PC-9 (cell line): ENCODE measurements at regions not wholly inside any gene's neighbourhood (a gene's known extent, or its start where the extent isn't known, plus 50 kb on each side); places are given as distances from the start of the nearest gene placed in this dataset.

ENCODE experiments used
- BruUV-seq: library from RNA; stranded (reverse); fragments of 400-500 nt; replicated peaks from 2 replicates; lab custom pipeline; 2021; lab: Mats Ljungman, UMichigan
- CTCF ChIA-PET: fragments of 300-600 bp; sonication (Branson Sonifier 250); formaldehyde crosslinking; loops from one replicate; lab custom pipeline; 2022; ENCODE audit warnings: antibody characterized with exemption; lab: Charles Lee
- POLR2A ChIA-PET: fragments of 300-600 bp; sonication (Branson Sonifier 250); formaldehyde crosslinking; loops from one replicate; lab custom pipeline; 2022; ENCODE audit warnings: antibody characterized with exemption; ENCODE audit not compliant: unreplicated experiment; lab: Charles Lee
- DNase-seq, 2 experiments: peaks; one replicate each; pipeline versions ENCODE4 v3.0.0 to v3.0.0-alpha.2; 2015 to 2022; ENCODE audit warnings: mixed read lengths in 1 of 2
- H2AFZ ChIP-seq: fragments of 200-600 bp; sonication (generic); 2 replicates; pipeline ENCODE4 v1.8.1; 2017; ENCODE audit warnings: antibody characterized with exemption
- H3F3A ChIP-seq: fragments of 200-600 bp; sonication (generic); 2 replicates; pipeline ENCODE4 v1.8.1; 2017; ENCODE audit warnings: antibody characterized with exemption, mild to moderate bottlenecking, low read depth; ENCODE audit not compliant: insufficient read depth
- H3K27ac ChIP-seq: fragments of 200-600 bp; sonication (generic); 2 replicates; pipeline ENCODE4 v1.6.1; 2016; ENCODE audit warnings: mixed run types
- H3K27me3 ChIP-seq: fragments of 200-600 bp; sonication (generic); 2 replicates; pipeline ENCODE4 v1.6.1; 2016; ENCODE audit warnings: low read depth, mixed run types; ENCODE audit not compliant: insufficient read depth
- H3K36me3 ChIP-seq: fragments of 200-600 bp; sonication (generic); 2 replicates; pipeline ENCODE4 v1.6.1; 2016; ENCODE audit warnings: low read depth, mixed run types
- H3K4me1 ChIP-seq: fragments of 200-600 bp; sonication (generic); replicated peaks from 2 replicates; pipeline ENCODE4 v1.6.1; 2016; ENCODE audit warnings: mixed run types; ENCODE audit not compliant: insufficient read depth
- H3K4me2 ChIP-seq: fragments of 200-600 bp; sonication (generic); 2 replicates; pipeline ENCODE4 v1.6.1; 2017; ENCODE audit warnings: mixed run types
- H3K4me3 ChIP-seq: fragments of 200-600 bp; sonication (generic); 2 replicates; pipeline ENCODE4 v1.6.1; 2016; ENCODE audit warnings: mixed run types
- H3K79me2 ChIP-seq: fragments of 200-600 bp; sonication (generic); 2 replicates; pipeline ENCODE4 v1.6.1; 2017; ENCODE audit warnings: low read depth, mixed run types
- H3K9me2 ChIP-seq: fragments of 200-600 bp; sonication (generic); 2 replicates; pipeline ENCODE4 v1.8.1; 2017; ENCODE audit warnings: mild to moderate bottlenecking; ENCODE audit not compliant: insufficient read depth
- H3K9me3 ChIP-seq: fragments of 200-600 bp; sonication (generic); 2 replicates; pipeline ENCODE4 v1.8.1; 2016; ENCODE audit warnings: low read depth; ENCODE audit not compliant: insufficient read depth
- H4K20me1 ChIP-seq: fragments of 200-600 bp; sonication (generic); 2 replicates; pipeline ENCODE4 v1.8.1; 2017; ENCODE audit not compliant: insufficient read depth
- CTCF ChIP-seq: fragments of 200-600 bp; sonication (generic); conservative IDR thresholded peaks from 2 replicates; pipeline ENCODE4 v1.6.1; 2017; ENCODE audit warnings: mixed run types, antibody characterized with exemption, mild to moderate bottlenecking, moderate library complexity
- EZH2 ChIP-seq: fragments of 200-600 bp; sonication (generic); IDR thresholded peaks from 2 replicates; pipeline ENCODE4 v1.8.0; 2017; ENCODE audit warnings: antibody characterized with exemption, low read depth
- intact Hi-C: fragments of 100-400 bp; cut with micrococcal nuclease; formaldehyde crosslinking; loops from one replicate; pipeline ENCODE4 v1.10.0; 2022; ENCODE audit not compliant: unreplicated experiment

GRCh38 chr14:100671386-100671901, 55.2 kb upstream of the DLK1 start:
- ChIA-PET POLR2A (no interaction called here), CTCF (no interaction called here)
- H3K36me3 ChIP-seq = no peaks in the 10 kb centered on the region
- intact Hi-C loops = no loop called here
- H2AFZ ChIP-seq = no peak overlapping the region
- no peaks in the 10 kb centered on the region for H3K9me3 ChIP-seq
- H3K4me1 ChIP-seq = no peaks in the 10 kb centered on the region
- H3K27ac ChIP-seq = no peak overlapping the region
- no peak overlapping the region for H3K4me3 ChIP-seq
- no peaks in the 10 kb centered on the region for H3K9me2 ChIP-seq
- no peak overlapping the region for H3K4me2 ChIP-seq
- H3F3A ChIP-seq = no peaks in the 10 kb centered on the region
- no peak for DNase-seq
- H3K79me2 ChIP-seq = no peaks in the 10 kb centered on the region
- no peaks in the 10 kb centered on the region for H4K20me1 ChIP-seq
- H3K27me3 ChIP-seq = peaks cover 39% of the 10 kb centered on the region
- no TSS peak for BruUV-seq
- no peak for TF ChIP-seq EZH2
- TF ChIP-seq CTCF = no peak

- DNase-seq = no peak
- H3K79me2 ChIP-seq = no peaks in the 10 kb centered on the region
- no peaks in the 10 kb centered on the region for H3K9me3 ChIP-seq
- CTCF ChIA-PET = no interaction called here
- H3F3A ChIP-seq = no peaks in the 10 kb centered on the region
- H3K4me2 ChIP-seq = no peak overlapping the region
- no TSS peak for BruUV-seq
- H3K4me1 ChIP-seq = no peaks in the 10 kb centered on the region
- H2AFZ ChIP-seq = no peak overlapping the region
- H3K36me3 ChIP-seq = no peaks in the 10 kb centered on the region
- intact Hi-C loops = no loop called here
- H3K4me3 ChIP-seq = no peak overlapping the region
- POLR2A ChIA-PET = no interaction called here
- H3K9me2 ChIP-seq = no peaks in the 10 kb centered on the region
- H3K27me3 ChIP-seq = peaks cover 42% of the 10 kb centered on the region
- H4K20me1 ChIP-seq = no peaks in the 10 kb centered on the region
- no peak overlapping the region for H3K27ac ChIP-seq
- TF ChIP-seq EZH2 (no peak), CTCF (no peak)
Observed at GRCh38 chr14:100671906-100672305, 54.8 kb upstream of the DLK1 start.

GRCh38 chr14:100673085-100673806, 53.4 kb upstream of the DLK1 start:
- intact Hi-C loops = no loop called here
- TF ChIP-seq EZH2 (no peak), CTCF (no peak)
- no peak overlapping the region for H3K4me2 ChIP-seq
- H3K4me1 ChIP-seq = no peaks in the 10 kb centered on the region
- no peak overlapping the region for H2AFZ ChIP-seq
- H3F3A ChIP-seq = no peaks in the 10 kb centered on the region
- H3K27ac ChIP-seq = no peak overlapping the region
- POLR2A ChIA-PET = no interaction called here
- DNase-seq = no peak
- no peaks in the 10 kb centered on the region for H3K36me3 ChIP-seq
- H3K4me3 ChIP-seq = no peak overlapping the region
- peaks cover 42% of the 10 kb centered on the region for H3K27me3 ChIP-seq
- no peaks in the 10 kb centered on the region for H3K9me3 ChIP-seq
- CTCF ChIA-PET = no interaction called here
- H3K79me2 ChIP-seq = no peaks in the 10 kb centered on the region
- no peaks in the 10 kb centered on the region for H4K20me1 ChIP-seq
- no peaks in the 10 kb centered on the region for H3K9me2 ChIP-seq
- BruUV-seq = no TSS peak
